ENCODE measurements at regions not wholly inside any gene's neighbourhood (a gene's known extent, or its start where the extent isn't known, plus 50 kb on each side); places are given as distances from the start of the nearest gene placed in this dataset.

DNA sequence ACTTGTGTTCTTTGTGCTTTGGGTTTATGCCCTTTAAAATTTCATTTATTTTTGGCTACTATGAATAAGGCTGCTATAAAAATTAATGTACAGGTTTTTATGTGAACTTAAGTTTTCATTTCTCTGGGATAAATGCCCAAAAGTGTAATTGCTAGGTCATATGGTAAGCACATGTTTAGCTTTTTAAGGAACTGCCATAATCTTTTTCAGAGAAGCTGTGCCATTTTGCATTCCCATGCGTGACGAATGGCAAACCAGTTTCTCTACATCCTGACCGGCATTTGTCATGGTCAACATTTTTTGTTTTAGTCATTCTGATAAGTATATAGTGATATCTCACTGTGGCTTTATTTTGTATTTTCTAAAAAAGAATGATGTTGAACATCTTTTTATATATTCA is 236.0 kb upstream of the SGK1 start:
- H3K27ac ChIP-seq, result no peak overlapping the region
- H3K4me3 ChIP-seq, result no peak overlapping the region
- TF ChIP-seq POLR2A (IDR thresholded peaks at IDR 0.05) (no peak), CTCF (IDR thresholded peaks at IDR 0.05) (no peak)
- no peaks in the 10 kb centered on the region for H3K36me3 ChIP-seq
- H3K9me3 ChIP-seq, result no peaks in the 10 kb centered on the region
- WGBS (ENCODE audit: insufficient coverage, low coverage, low lambda C conversion rate, missing lambda C conversion rate), result 73% methylated on average over 3 of the region's 3 CpGs
- no peak for DNase-seq
- ATAC-seq, result no peak
- H3K4me1 ChIP-seq, result peaks cover 0 to 18% (median 2%) of the 10 kb centered on the region in 4 donors
- intact Hi-C loops (cut with DNase I), result no loop called here
- no peaks in the 10 kb centered on the region for H3K27me3 ChIP-seq

- ATAC-seq, result peak; percentile 79 to 88 (median 84)
- Histone ChIP-seq H3K4me3 (no peak overlapping the region), H3K27ac (peak overlapping the region in 2 of 3 donors; percentile 14 to 21), H3K36me3 (no peaks in the 10 kb centered on the region), H3K4me1 (peaks cover 0 to 18% (median 2%) of the 10 kb centered on the region in 4 donors), H3K27me3 (no peaks in the 10 kb centered on the region), H3K9me3 (no peaks in the 10 kb centered on the region)
- 25% methylated on average over 6 of the region's 6 CpGs for WGBS (ENCODE audit: insufficient coverage, low coverage, low lambda C conversion rate, missing lambda C conversion rate)
- intact Hi-C loops (cut with DNase I), result no loop called here
- TF ChIP-seq CTCF (IDR thresholded peaks at IDR 0.05), result no peak
- TF ChIP-seq POLR2A (IDR thresholded peaks at IDR 0.05), result no peak
- DNase-seq, result no peak
Measured at GRCh38 chr6:134551245-134551960, 233.5 kb upstream of the SGK1 start.

DNA sequence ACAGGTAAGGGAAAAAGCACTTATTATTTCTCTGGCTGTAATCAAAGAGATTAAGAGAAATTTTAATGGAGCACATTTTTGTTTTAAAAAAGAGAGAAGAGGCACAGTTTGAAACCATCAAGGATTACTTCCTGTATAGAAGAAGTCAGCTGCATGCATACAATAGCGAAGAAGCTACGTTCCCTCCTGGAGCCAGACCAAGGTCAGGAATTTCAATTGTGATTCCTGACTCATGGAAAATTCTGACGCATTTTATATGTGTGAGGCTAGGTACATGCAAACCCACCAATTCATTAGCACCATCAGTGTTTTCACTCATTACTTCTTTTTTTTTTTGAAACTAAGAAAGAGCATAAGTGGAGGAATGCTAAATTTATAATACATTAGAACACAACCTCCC is 232.7 kb upstream of the SGK1 start:
- intact Hi-C loops (cut with DNase I), result no loop called here
- no peaks in the 10 kb centered on the region for H3K27me3 ChIP-seq
- DNase-seq (no peak), ATAC-seq (peak in 3 of 4 donors; percentile 40 to 69 (median 56))
- TF ChIP-seq CTCF (IDR thresholded peaks at IDR 0.05), result no peak
- TF ChIP-seq POLR2A (IDR thresholded peaks at IDR 0.05), result no peak
- no peak overlapping the region for H3K4me3 ChIP-seq
- WGBS (ENCODE audit: insufficient coverage, low coverage, low lambda C conversion rate, missing lambda C conversion rate), result 53% methylated on average over 3 of the region's 3 CpGs
- H3K4me1 ChIP-seq, result peaks cover 0 to 13% (median 2%) of the 10 kb centered on the region in 4 donors
- no peaks in the 10 kb centered on the region for H3K9me3 ChIP-seq
- peak overlapping the region in 1 of 3 donors; percentile 21 for H3K27ac ChIP-seq
- no peaks in the 10 kb centered on the region for H3K36me3 ChIP-seq

DNA sequence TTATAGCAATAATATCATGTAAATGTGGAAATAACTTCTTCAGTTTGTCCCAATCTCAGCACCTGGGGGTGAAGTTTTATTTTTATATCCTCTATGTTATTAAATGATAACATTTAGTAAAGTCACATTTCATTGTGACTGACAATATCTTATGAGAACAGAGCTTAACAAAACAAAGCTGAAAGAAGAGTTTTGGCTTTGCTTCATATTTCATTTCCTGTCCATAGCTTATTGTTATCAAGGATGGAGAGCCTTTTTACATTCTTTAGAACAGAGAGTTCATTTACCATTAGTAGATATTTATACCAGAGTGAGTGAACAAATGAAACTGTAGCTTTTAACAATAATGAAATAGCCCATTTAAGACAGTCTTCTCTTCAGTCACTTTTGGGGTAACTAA is 231.9 kb upstream of the SGK1 start:
- no peaks in the 10 kb centered on the region for H3K36me3 ChIP-seq
- DNase-seq (no peak), ATAC-seq (peak in 2 of 4 donors; percentile 36 to 60)
- intact Hi-C loops (cut with DNase I), result no loop called here
- H3K4me3 ChIP-seq, result no peak overlapping the region
- no peaks in the 10 kb centered on the region for H3K9me3 ChIP-seq
- no peak overlapping the region for H3K27ac ChIP-seq
- no peaks in the 10 kb centered on the region for H3K27me3 ChIP-seq
- H3K4me1 ChIP-seq, result peaks cover 0 to 6% (median 2%) of the 10 kb centered on the region in 4 donors
- TF ChIP-seq CTCF (IDR thresholded peaks at IDR 0.05), result no peak
- TF ChIP-seq POLR2A (IDR thresholded peaks at IDR 0.05), result no peak

Data from right lobe of liver (tissue), 6 donors.